ENCODE measurements at regions not wholly inside any gene's neighbourhood (a gene's known extent, or its start where the extent isn't known, plus 50 kb on each side); places are given as distances from the start of the nearest gene placed in this dataset.

GRCh38 chr4:164056426-164057142, 562.1 kb downstream of the TMA16 start:
- TF ChIP-seq CTCF (IDR thresholded peaks at IDR 0.05) (no peak), ZFX (IDR thresholded peaks at IDR 0.05; ENCODE audit: borderline replicate concordance) (no peak)

Data from 22Rv1 (cell line).